ENCODE measurements at regions not wholly inside any gene's neighbourhood (a gene's known extent, or its start where the extent isn't known, plus 50 kb on each side); places are given as distances from the start of the nearest gene placed in this dataset.

DNA sequence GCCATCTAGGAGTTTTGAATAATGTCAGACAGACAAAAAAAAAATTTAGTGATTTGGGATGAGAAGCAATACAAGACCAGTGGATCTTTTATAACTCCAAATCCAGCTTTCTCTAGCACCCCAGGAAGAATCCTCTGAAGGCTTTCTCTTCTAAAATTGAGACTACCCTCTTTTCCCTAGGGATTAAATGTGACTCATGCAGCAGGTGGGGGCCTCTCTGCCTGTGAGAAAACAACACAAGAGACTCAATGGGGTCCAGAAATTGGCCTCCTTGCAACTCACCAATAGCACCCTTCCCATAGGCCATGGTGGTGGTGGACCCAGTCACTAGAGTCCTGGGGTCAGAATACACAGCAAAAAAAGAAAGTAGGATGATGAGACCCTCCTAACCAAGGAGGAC, 120.3 kb upstream of the ATP1A1 start:
- intact Hi-C loops (cut with DNase I; ENCODE audit: low total_unique reads) = no loop called here
- no peaks in the 10 kb centered on the region for H3K36me3 ChIP-seq
- H3K27me3 ChIP-seq = no peaks in the 10 kb centered on the region
- H3K4me1 ChIP-seq = peaks cover 6 to 45% (median 24%) of the 10 kb centered on the region in 4 donors
- TF ChIP-seq POLR2AphosphoS5 (IDR thresholded peaks at IDR 0.05) (no peak), EP300 (IDR thresholded peaks at IDR 0.05; ENCODE audit: low read depth) (no peak), POLR2A (IDR thresholded peaks at IDR 0.05) (no peak)
- TF ChIP-seq, protein P1, sequence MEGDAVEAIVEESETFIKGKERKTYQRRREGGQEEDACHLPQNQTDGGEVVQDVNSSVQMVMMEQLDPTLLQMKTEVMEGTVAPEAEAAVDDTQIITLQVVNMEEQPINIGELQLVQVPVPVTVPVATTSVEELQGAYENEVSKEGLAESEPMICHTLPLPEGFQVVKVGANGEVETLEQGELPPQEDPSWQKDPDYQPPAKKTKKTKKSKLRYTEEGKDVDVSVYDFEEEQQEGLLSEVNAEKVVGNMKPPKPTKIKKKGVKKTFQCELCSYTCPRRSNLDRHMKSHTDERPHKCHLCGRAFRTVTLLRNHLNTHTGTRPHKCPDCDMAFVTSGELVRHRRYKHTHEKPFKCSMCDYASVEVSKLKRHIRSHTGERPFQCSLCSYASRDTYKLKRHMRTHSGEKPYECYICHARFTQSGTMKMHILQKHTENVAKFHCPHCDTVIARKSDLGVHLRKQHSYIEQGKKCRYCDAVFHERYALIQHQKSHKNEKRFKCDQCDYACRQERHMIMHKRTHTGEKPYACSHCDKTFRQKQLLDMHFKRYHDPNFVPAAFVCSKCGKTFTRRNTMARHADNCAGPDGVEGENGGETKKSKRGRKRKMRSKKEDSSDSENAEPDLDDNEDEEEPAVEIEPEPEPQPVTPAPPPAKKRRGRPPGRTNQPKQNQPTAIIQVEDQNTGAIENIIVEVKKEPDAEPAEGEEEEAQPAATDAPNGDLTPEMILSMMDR (IDR thresholded peaks at IDR 0.05) = no peak
- in situ Hi-C loops (cut with MboI; ENCODE audit: low pct_ligation_motif_present in 1 of 4, low pct_unique_long_range_greater_than_20kb in 1 of 4, low sequenced_read_pairs in 3 of 4) = no loop called here
- DNase-seq = no peak
- H3K27ac ChIP-seq = no peak overlapping the region
- H3K9me3 ChIP-seq = no peaks in the 10 kb centered on the region
- H3K4me3 ChIP-seq = no peak overlapping the region

DNA sequence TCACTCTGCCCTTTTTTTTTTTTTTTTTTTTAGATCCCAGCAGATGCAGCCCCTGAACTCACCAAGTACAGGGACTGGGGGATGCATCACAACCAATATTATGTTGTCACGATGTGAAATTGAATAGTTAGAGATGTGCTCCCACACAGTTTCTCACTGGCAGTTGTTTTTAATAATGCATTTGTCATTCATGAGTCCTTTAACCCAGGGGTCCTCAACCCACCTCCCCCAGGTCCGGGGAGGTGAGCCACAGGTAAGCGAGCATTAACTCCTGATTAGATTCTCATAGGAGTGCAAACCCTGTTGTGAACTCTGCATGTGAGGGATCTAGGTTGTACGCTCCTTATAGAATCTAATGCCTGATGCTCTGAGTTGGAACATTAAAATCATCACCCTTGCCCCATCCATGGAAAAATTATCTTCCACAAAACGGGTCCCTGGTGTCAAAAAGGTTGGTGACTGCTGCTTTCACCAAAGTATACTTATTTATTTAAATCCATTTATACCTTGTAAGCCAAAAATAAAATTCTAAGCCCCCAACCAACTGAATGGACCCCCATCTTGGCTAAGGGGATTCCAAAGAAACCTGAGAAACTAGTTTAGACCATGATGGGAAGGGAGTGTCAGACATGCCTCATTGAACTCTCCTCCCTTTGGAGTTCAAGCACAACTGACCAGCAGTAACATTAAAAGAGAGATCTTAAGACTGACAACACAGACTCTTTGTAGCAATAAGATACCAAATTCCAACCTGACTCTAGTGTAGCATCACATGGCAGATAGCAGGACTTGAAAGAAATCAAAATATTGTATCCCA, 119.3 kb upstream of the ATP1A1 start:
- H3K27ac ChIP-seq = peak overlapping the region; percentile 68 to 82 (median 76)
- no peaks in the 10 kb centered on the region for H3K9me3 ChIP-seq
- in situ Hi-C loops (cut with MboI; ENCODE audit: low pct_ligation_motif_present in 1 of 4, low pct_unique_long_range_greater_than_20kb in 1 of 4, low sequenced_read_pairs in 3 of 4) (no loop called here), intact Hi-C loops (cut with DNase I; ENCODE audit: low total_unique reads) (no loop called here)
- 82 to 93% methylated on average over 5 of the region's 5 CpGs for WGBS, 2 donors (ENCODE audit: low coverage in 1 of 2)
- TF ChIP-seq POLR2AphosphoS5 (IDR thresholded peaks at IDR 0.05) (no peak), POLR2A (IDR thresholded peaks at IDR 0.05) (no peak), EP300 (IDR thresholded peaks at IDR 0.05; ENCODE audit: low read depth) (no peak)
- TF ChIP-seq, protein P1 (IDR thresholded peaks at IDR 0.05) = no peak
- no peak overlapping the region for H3K4me3 ChIP-seq
- no peak for DNase-seq
- no peaks in the 10 kb centered on the region for H3K27me3 ChIP-seq
- peaks cover 6 to 48% (median 26%) of the 10 kb centered on the region in 4 donors for H3K4me1 ChIP-seq
- no peaks in the 10 kb centered on the region for H3K36me3 ChIP-seq

DNA sequence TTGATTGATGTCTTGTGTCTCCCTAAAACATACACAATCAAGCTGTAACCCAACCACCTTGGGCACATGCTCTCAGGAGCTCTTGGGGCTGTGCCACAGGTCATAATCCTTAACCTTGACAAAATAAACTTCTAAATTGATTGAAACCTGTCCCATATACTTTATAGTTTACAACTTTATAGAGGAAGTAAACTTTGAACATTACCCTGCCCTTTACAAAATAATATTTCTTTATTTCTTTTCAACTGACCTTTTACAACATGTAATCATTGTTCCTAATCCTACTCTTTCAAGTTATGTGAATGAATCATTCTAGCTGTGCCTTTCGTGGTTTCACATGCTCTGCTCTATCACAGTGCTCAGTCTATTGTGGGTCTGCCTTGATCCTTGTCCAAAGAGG, 118.3 kb upstream of the ATP1A1 start:
- WGBS, 2 donors (ENCODE audit: low coverage in 1 of 2) = 44% methylated on average over 1 of the region's 1 CpG; no CpG with 5 or more reads in 1 of the 2 donors
- peak overlapping the region; percentile 79 to 82 (median 80) for H3K27ac ChIP-seq
- in situ Hi-C loops (cut with MboI; ENCODE audit: low pct_ligation_motif_present in 1 of 4, low pct_unique_long_range_greater_than_20kb in 1 of 4, low sequenced_read_pairs in 3 of 4) = no loop called here

More for the DNA sequence above, 118.3 kb upstream of the ATP1A1 start:
- TF ChIP-seq, protein P1 (IDR thresholded peaks at IDR 0.05) = no peak
- TF ChIP-seq POLR2A (IDR thresholded peaks at IDR 0.05) (peak; percentile 38), EP300 (IDR thresholded peaks at IDR 0.05; ENCODE audit: low read depth) (no peak), POLR2AphosphoS5 (IDR thresholded peaks at IDR 0.05) (peak in 2 of 3 donors; percentile 77 to 83)
- H3K4me3 ChIP-seq = no peak overlapping the region
- intact Hi-C loops (cut with DNase I; ENCODE audit: low total_unique reads) = no loop called here
- no peaks in the 10 kb centered on the region for H3K27me3 ChIP-seq
- peak; percentile 79 for DNase-seq
- no peaks in the 10 kb centered on the region for H3K9me3 ChIP-seq
- H3K4me1 ChIP-seq = peaks cover 6 to 48% (median 26%) of the 10 kb centered on the region in 4 donors
- no peaks in the 10 kb centered on the region for H3K36me3 ChIP-seq

Measured in transverse colon (tissue), 4 donors.